ENCODE measurements at regions not wholly inside any gene's neighbourhood (a gene's known extent, or its start where the extent isn't known, plus 50 kb on each side); places are given as distances from the start of the nearest gene placed in this dataset.

DNA sequence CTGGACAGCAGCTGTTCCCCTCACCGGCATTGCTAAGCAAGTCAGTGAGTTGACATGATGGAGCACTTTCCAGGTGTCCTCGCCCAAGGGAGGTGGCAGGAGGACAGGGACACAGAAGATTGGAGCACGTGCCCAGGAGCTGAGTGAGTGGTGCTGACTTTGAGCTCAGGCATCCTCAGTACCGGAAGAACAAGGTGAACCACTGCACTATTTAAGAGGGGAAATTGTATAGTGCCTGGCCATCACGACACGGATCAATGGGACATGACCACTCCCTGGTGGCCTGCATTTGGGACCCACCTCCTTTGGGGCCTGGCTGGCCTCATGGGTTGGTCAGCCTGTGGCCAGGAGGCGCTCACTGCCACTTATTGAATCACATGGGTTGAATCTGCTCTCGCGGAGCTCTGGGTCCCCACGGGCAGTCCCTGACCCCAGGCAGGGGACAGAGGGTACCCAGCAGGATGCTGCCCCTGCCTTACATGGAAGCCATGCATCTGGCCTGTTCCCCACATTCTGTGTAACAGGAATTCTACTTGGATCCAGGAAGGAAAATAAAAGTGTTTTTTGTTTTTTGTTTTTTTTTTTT is 206.9 kb upstream of the ZNF536 start:
- TF ChIP-seq, protein P1, sequence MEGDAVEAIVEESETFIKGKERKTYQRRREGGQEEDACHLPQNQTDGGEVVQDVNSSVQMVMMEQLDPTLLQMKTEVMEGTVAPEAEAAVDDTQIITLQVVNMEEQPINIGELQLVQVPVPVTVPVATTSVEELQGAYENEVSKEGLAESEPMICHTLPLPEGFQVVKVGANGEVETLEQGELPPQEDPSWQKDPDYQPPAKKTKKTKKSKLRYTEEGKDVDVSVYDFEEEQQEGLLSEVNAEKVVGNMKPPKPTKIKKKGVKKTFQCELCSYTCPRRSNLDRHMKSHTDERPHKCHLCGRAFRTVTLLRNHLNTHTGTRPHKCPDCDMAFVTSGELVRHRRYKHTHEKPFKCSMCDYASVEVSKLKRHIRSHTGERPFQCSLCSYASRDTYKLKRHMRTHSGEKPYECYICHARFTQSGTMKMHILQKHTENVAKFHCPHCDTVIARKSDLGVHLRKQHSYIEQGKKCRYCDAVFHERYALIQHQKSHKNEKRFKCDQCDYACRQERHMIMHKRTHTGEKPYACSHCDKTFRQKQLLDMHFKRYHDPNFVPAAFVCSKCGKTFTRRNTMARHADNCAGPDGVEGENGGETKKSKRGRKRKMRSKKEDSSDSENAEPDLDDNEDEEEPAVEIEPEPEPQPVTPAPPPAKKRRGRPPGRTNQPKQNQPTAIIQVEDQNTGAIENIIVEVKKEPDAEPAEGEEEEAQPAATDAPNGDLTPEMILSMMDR (IDR thresholded peaks at IDR 0.05) = no peak
- no peak for TF ChIP-seq POLR2A (IDR thresholded peaks at IDR 0.05)

All from lower leg skin (tissue), 3 donors.